ENCODE measurements at regions not wholly inside any gene's neighbourhood (a gene's known extent, or its start where the extent isn't known, plus 50 kb on each side); places are given as distances from the start of the nearest gene placed in this dataset.

DNA sequence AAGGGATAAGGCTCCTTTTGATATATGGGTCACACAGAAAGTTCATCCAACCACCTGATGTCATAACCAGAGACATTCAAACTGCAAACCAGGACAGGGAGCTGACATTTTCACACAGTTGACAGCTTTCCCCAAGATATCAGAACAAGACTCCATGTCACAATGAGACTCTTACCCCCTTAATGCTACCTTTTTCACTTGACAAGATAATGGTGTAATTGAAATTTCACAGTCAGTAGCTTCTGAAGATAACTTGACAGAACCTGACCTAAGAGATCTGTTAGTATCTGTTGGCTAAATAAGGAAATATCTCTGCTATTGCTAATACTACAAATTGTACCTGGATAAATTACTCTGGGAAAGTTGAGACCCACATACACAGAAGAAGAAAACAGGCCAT lies 187.3 kb downstream of the C12orf50 start:
- in situ Hi-C loops (cut with HindIII; ENCODE audit: low sequenced_read_pairs) = no loop called here

DNA sequence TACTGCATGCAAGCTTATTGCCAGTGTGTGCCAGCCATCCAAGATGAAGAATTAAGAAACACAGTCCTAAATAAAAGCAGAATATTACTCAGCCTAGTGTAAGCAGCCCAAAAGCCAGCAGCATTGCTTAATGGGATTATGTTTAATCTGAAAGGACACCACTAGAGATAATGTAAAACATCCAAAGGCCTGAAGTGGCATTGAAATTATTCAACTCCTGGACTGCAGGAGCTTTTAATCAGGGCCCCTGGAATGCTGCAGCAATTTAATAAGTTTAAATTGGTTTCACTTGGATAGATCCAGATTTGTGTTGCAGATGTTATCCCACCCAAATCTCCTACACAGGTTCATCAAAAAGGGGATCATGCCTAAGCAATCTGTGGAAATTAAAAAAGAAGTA lies 193.0 kb downstream of the C12orf50 start:
- in situ Hi-C loops (cut with HindIII; ENCODE audit: low sequenced_read_pairs) = no loop called here

DNA sequence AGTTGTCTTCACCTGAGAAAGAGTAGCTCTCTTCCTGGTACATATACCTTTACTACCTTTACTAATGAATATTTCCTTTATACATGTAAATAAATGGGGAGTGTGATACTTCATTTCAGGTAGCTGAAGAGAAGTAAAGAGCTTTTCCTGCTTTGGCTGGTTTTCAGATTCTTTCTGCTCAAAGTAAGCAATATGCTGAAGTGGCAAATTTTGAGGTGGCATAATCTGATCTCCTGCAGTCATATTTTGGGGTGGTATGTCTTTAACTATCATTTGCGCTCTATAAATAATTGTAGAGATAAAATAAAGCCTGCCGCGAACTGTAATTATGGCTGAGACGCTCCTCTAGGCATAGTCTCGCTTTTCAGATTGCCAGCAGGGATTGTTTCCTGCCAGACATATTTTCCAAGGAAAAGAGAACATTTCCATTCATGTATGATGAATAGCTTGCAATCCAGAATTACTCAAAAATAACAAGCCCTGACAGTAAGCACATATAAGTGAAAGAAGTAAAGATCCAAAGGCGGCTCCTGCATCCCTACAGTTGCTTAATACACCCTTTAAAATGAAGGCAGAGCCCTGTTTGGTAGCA lies 200.7 kb downstream of the C12orf50 start:
- in situ Hi-C loops (cut with HindIII; ENCODE audit: low sequenced_read_pairs) = no loop called here

DNA sequence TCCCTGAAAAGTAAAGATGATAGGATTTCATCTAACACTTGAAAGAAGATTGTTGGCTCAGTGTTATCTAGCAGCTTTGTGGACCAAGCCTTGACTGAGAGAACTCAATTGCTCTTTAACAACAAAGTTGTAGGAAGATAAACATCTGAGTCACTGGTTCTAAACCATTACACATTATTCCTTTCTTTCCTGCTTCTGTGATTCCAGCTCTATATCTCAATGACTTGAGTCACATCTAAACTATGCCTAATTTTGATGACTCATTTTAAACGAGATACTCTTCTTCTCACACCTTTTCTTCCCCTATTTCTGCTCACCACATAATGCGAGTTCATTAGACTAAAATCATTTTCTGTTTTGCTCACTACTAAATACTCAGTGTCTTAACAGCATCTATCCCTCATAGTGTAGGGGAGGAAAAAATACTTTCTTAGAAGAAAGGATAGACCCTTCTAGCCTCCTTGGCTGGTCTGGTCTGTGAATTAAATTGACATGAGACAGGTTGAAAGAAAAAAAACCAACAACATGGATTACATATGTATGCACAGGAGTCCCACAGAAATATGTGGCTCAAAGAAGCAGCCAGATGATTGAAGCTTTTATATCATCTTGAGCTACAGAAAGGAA lies 201.4 kb downstream of the C12orf50 start:
- in situ Hi-C loops (cut with HindIII; ENCODE audit: low sequenced_read_pairs) = no loop called here

DNA sequence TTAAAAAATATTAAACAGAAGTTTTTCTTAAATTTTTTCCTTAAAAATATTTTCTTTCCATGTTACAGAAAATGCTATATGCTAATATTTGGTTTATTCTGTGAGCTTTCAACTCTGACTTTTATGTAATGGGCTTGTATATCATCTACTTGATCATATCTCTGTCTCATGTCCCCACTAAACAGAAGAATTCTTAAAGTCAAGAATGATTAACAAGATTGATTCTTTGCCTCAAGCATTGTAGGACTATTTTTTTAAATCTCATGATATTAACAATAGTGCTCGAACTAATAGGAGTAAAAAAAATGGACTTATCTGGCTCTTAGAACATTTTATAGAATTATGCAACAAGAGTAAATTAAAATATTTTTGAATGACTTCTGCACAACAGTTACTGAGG lies 206.3 kb downstream of the C12orf50 start:
- in situ Hi-C loops (cut with HindIII; ENCODE audit: low sequenced_read_pairs) = no loop called here

DNA sequence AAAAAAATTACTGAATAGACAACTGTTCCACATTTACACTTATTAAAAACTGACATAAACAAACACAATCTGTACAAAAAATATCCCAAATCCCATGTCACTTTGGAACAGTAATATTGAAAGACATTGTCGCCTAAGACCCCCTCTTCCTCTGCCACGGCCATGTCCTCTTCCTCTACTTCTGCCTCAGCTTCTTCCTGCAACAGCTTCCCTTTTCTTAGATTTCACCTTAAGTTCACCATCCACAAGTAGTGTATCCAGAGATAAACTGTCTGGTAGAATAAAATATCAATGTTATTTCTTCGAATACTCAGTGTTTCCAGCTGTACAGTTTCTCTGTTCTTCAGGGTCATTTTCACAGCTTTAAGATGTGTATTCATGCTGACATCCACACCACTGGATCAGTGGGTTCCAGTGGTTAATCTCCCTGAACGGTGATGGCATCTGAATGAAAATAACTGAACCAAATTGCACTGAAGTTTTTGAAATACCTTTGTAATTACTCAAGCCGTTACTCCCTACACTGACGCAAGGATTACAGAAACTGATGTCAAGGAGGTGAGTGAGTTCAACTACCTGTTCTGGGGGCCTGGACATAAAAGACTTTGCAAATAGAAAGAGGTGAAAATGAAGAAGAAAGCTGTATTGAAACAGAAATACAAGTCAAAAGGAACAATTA lies 208.5 kb downstream of the C12orf50 start:
- in situ Hi-C loops (cut with HindIII; ENCODE audit: low sequenced_read_pairs) = no loop called here

DNA sequence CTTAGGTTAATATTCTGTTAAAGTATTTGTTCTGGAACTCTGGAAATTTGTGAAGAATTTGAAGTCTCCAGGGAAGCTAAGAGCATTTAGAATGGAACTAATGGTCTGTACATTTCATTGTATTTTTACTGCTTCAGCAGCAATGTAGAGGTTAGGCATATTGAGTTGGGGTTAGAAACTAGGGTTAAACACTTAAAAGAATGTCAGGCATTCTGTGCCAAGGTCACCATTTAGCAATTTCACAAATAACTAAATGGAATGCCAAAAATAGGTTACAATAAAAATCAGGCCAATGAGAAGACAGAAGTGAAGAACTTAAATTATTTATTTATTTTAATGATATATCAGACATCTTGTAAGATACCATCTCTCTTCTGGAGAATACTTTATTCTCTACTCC lies 210.8 kb downstream of the C12orf50 start:
- in situ Hi-C loops (cut with HindIII; ENCODE audit: low sequenced_read_pairs) = no loop called here

DNA sequence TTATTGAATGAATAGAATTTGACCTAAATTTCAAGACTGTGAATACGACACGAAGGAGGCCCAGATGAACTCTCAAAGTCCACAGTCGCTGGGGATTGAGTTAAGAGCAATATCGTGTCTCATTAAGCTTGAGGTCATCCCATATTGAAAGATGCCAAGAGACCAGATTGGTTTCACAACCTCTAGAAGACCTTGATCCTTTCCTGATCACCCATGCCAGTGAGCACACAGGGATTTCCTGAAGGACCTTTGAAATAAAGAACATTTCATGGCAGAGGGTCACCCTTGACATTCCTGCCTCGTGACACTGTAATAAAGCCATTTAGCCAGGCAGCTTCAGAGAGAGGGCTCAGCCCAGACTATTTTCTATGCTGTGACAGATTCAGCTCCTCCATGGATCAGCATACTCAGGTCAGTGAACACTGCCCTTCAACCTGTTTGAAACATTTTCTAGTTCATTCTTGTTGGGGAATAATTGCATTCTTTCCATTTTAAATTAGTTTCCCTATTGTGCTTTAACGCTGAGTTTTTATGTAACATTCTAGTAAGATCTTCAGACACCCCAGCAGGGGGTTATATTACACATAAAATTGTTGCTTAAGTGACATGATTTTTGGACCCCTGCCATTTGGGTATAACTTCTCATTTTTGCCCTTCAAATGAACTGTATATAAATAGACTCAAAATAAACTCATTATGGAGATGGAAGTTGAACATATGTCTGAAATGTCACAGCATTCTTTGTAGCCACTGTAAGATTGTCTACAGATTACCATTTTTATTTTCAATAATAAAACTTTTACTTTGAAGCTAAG lies 213.2 kb downstream of the C12orf50 start:
- in situ Hi-C loops (cut with HindIII; ENCODE audit: low sequenced_read_pairs) = no loop called here

DNA sequence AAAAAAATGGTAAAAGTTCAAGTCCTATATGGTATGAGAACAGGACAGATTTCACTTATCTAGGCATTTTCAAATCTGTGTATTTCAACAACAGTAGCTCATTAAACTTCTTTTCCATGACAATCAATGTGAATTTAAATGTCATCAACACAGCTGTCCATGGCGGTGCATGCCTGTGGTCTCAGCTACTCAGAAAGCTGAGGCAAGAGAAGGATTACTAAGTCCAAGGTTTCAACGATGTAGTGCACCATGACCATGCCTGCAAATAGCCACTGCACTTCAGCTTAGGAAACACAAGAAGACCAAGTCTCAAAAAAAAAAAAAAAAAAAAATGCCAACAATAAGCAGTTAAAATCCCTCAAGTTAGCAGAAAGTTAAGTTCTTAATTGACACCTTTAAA lies 214.6 kb downstream of the C12orf50 start:
- in situ Hi-C loops (cut with HindIII; ENCODE audit: low sequenced_read_pairs) = no loop called here

DNA sequence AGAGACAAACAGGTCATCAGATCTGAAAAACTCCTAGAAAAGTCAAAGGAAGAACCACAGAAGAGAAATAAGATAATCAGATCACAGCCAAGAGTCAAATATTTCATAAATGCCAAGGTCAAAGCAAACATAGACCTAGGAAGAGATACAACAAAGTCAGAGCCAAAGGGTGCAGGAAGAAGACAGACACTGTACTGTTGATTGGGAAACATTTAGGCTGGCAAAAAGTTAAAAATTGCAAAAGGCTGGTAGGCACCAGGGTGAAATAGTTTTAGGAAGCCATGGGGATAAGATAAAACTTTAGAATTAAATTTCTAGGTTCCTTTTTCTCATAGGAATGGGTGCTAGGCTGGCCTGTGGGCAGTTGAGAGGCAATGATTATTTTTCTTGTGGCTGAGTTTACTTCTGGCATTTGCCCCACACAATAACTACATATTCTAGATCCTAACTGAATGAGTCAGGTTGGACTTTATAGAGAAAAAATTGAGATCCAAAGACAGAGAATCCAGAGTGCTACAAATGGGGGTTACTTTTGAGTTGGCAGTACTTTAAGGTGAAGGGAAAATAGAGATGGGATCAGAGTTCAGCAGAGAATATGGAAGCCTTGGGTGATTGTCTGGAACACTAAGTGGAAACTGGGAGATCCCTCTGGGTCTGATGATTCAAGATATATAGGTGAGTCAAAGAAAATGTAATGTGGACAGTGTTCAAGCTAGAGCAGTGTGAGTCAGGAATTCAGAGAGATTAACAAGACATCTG lies 215.5 kb downstream of the C12orf50 start:
- in situ Hi-C loops (cut with HindIII; ENCODE audit: low sequenced_read_pairs) = no loop called here

DNA sequence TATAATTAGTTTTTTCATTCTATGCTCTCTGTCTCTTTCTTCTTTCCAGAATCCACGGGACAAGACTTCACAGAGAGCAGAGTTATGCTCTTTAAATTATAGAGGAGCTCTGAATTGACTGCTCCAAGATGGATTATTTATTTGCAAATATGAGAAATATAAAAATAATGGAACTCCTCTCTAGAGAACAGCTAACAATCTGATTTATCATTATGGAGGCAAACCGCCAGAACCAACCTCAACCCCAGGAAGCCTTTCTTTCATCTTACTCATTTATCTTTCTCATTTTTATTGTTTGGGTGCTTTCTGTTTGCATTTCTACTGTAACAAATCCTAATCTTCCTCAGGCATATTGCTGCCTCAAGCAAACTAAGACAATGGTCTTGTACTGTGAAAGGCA lies 216.5 kb downstream of the C12orf50 start:
- in situ Hi-C loops (cut with HindIII; ENCODE audit: low sequenced_read_pairs) = no loop called here

DNA sequence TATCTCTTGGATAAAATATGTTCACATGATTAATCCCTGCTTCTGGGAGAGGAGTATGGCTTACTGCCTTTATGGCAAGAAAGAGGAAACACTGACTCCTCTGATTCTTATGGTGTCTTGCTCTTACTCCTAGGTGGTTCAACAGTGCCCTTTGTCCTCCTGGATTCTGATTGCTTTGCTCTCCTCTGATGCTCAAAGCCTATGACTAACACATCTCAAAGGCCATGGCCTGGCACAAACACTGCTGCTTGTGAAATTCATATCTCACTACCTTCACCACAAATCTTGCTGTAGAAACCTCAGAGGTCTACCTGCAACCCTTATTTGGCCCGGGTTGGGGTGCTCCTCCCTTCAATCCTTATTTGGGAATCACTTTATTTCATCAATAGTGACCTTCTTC lies 217.2 kb downstream of the C12orf50 start:
- in situ Hi-C loops (cut with HindIII; ENCODE audit: low sequenced_read_pairs) = no loop called here

DNA sequence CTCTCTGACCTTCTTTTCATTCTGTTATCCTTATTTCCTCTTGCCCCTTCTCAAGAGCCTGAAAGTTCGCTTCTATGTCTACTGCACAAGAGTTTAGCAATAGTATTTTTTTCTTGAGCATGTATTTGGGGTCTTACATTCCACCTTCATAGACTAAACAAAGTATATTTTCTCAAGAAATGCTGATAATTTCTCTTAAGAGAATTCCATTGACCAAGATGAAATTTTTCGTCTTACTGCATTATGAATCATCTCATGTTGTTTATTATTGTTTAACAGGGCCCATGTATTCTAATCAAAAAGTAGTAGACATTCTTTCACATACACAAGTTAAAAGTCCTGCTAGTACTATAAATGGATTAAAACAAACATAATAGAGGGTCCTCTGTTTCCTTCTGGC lies 219.3 kb downstream of the C12orf50 start:
- in situ Hi-C loops (cut with HindIII; ENCODE audit: low sequenced_read_pairs) = no loop called here

DNA sequence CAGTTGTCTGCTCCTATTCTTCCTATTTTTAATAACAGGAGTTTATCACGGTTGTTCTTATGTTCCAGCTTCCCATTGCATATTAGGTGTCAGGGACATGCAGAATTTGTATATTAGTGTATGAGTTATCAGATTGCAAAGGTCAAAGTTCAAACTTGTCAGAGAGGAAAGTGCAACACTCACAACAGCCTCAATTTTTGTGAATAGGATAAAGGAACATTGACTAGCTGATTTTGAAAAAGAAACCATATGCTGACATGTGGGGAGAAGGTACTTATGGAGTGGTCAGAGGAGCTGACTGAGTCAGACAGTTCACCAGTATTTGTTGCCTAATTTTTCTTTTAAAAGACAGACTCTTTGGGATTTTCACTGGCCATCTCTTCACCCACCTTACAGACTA lies 222.1 kb downstream of the C12orf50 start:
- in situ Hi-C loops (cut with HindIII; ENCODE audit: low sequenced_read_pairs) = no loop called here

DNA sequence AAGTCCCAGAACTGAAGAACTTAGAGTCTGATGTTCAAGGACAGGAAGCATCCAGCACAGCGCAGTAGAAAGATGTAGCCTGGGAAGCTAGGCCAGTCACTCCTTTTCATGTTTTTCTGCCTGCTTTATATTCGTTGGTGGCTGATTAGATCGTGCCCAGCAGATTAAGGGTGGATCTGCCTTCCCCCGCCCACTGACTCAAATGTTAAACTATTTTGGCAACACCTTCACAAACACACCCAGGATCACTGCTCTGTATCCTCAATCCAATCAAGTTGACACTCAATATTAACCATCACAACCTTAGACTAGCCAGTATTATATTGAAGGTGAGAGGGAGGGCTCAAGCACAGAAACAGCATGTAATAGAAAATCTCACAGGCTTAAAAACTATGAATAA lies 222.9 kb downstream of the C12orf50 start:
- in situ Hi-C loops (cut with HindIII; ENCODE audit: low sequenced_read_pairs) = no loop called here

DNA sequence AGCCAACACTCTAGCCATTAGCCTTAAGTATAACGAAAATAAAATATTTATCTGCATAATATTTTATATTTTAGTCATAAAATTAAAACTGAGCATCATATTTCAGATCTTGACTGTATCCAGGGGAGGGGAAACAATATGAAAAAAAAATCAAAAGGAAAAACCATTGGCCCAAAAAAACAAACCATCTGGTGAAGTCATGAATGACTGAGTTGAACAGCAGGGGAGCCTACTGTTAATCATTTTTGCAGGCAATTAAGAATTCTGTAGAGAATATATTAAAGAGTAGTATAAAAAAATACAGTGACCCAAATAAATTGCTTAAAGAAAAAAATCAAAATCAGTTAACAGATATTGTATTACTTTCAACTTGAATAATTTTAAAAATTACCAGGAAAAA lies 224.8 kb downstream of the C12orf50 start:
- in situ Hi-C loops (cut with HindIII; ENCODE audit: low sequenced_read_pairs) = no loop called here

DNA sequence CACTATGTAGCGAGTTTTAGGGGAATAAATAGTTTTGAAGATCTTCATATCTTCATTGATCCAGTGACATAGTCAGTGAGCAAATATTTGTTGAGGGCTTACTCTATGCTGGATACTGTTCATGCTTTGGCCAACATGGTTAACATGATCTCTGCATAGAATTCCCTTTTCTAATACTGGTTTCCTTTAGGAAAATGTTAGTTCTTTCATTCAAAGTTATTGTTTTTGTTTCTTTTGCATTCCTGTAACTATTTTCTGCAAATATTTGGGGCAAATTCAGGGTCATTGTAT lies 226.5 kb downstream of the C12orf50 start:
- in situ Hi-C loops (cut with HindIII; ENCODE audit: low sequenced_read_pairs) = no loop called here

DNA sequence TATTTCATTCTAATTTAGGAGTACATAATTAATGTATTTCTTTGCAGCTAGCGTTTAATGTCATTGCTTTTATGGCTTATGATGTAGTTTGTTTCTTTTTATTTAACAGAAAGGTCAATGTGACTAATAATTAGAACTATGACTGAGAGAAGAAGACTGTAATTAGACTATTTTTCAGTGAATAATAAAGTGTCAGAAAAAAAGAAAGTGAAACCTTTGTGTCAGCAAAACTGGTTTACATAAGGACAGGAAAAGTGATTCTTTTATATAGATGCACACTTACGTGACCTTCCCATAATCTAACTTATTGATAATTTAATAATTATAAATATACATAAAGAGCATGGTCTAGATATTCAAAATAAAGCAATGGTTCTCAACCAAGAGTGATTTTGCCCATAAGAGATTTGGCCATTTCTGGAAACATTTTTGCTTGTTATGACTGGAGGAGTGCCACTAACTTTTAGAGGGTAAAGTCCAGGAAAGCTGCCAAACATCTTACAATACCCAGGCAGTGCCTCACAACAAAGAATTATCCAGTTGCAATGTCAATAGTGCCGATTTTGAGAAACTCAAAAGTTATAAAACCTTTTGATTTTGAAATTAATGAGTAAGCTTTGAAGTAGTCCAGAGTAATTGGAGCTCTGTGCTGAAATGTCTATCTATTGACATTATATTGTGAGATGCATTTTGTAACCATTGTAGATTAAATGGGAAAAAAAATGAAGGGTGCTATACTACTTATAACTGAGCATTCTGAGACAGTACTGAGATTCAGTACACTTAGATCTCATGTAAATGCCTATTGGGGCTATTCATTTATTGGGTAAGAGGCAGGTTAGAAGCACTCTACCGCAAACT lies 227.1 kb downstream of the C12orf50 start:
- in situ Hi-C loops (cut with HindIII; ENCODE audit: low sequenced_read_pairs) = no loop called here

DNA sequence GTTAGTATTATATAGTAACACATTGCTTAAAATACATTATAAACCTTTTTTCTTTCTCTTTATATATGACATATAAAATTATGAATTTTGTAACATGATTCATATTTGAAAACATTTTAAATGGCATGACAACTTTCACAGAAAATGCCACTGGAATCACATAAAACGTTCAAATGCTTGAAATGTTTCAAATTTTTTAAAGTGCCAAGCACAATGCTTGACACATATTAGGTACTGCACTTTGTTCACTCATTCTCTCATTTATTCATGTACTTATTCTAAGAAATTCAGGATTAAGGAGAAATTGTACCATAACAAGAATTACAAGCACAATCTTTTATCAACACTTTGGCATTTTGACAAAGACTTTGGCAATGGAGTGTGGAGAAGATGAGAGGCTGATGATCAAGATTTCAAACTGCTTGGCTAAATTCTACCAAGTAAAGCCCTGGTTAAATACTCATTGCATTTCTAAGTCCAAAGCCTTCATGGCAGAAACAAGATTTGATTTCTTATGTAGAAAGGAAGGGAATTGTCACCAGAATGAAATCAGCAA lies 232.2 kb downstream of the C12orf50 start:
- in situ Hi-C loops (cut with HindIII; ENCODE audit: low sequenced_read_pairs) = no loop called here

DNA sequence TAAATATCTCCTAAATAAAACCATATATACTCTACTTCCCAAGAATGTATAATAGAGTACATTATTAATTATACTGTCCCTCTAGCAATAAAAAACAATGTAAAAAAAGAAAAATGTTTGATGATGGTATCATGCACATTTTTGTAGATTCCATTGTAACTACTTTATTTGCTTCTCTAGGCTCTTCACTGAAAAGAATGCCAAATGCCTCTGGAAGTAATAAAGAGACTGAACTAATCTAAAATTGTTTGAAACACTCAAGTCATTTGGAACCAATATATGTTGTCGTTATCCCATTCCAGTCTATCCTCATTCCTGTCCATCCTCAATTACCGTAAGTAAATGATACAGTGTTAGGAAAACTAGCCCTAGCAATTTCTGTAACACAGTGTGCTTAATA lies 233.6 kb downstream of the C12orf50 start:
- in situ Hi-C loops (cut with HindIII; ENCODE audit: low sequenced_read_pairs) = no loop called here
